SK-N-SH (cell line): ENCODE measurements at regions not wholly inside any gene's neighbourhood (a gene's known extent, or its start where the extent isn't known, plus 50 kb on each side); places are given as distances from the start of the nearest gene placed in this dataset.

Experiments
- CTCF ChIA-PET: fragments of 300-600, 350-600 bp; formaldehyde crosslinking; extraction: SDS; loops from one replicate; lab custom pipeline; 2021; lab: Yijun Ruan, JAX
- POLR2A ChIA-PET: fragments of 350-600 bp; sonication (Branson Sonifier 250); formaldehyde crosslinking; extraction: SDS; loops from one replicate; lab custom pipeline; 2020; ENCODE audit warnings: antibody characterized with exemption, inconsistent platforms; lab: Yijun Ruan, JAX
- DNase-seq: peaks from one replicate; pipeline ENCODE4 v3.0.0; 2012
- H2AFZ ChIP-seq: fragments of 200-600 bp; sonication (generic); 2 replicates; pipeline ENCODE4 v1.8.1; 2016; ENCODE audit warnings: antibody characterized with exemption, mild to moderate bottlenecking, low read depth
- H3F3A ChIP-seq: fragments of 200-600 bp; sonication (generic); replicated peaks from 2 replicates; pipeline ENCODE3; 2016; ENCODE audit warnings: antibody characterized with exemption, mild to moderate bottlenecking; ENCODE audit not compliant: insufficient read depth
- H3K27ac ChIP-seq, 2 experiments: fragments of 200-500 bp in 1 of 2; fragments of 200-600 bp in 1 of 2; sonication (Bioruptor generic) in 1 of 2; sonication (generic), shearing (Covaris generic) in 1 of 2; 2 replicates each; pipeline versions ENCODE4 v1.5.1 to v1.6.1; 2014 to 2016; ENCODE audit warnings: low read depth in 2 of 2, inconsistent platforms in 1 of 2, low read length in 1 of 2, mild to moderate bottlenecking in 1 of 2, mixed read lengths in 1 of 2
- H3K27me3 ChIP-seq: fragments of 200-600 bp; sonication (generic), shearing (Covaris generic); 2 replicates; pipeline ENCODE4 v1.6.1; 2016; ENCODE audit warnings: mixed run types; ENCODE audit not compliant: insufficient read depth
- H3K36me3 ChIP-seq, 2 experiments: fragments of 200-500 bp in 1 of 2; fragments of 200-600 bp in 1 of 2; sonication (Bioruptor generic) in 1 of 2; sonication (generic) in 1 of 2; replicated peaks in 1 of 2; 2 replicates each; pipeline versions ENCODE3 to v1.5.1; 2014 to 2016; ENCODE audit warnings: low read length in 1 of 2, mild to moderate bottlenecking in 1 of 2; ENCODE audit not compliant: insufficient read depth in 2 of 2, control insufficient read depth in 1 of 2
- H3K4me1 ChIP-seq, 2 experiments: fragments of 200-500 bp in 1 of 2; fragments of 200-600 bp in 1 of 2; sonication (Bioruptor generic) in 1 of 2; sonication (generic), shearing (Covaris generic) in 1 of 2; 2 replicates each; pipeline versions ENCODE4 v1.5.1 to v1.6.1; 2014 to 2016; ENCODE audit warnings: low read depth in 1 of 2, low read length in 1 of 2, mixed run types in 1 of 2; ENCODE audit not compliant: insufficient read depth in 2 of 2, control insufficient read depth in 1 of 2
- H3K4me2 ChIP-seq: fragments of 200-600 bp; sonication (generic), shearing (Covaris generic); 2 replicates; pipeline ENCODE4 v1.6.1; 2017; ENCODE audit warnings: mixed run types
- H3K4me3 ChIP-seq, 2 experiments: fragments of 200-500 bp in 1 of 2; fragments of 200-600 bp in 1 of 2; sonication (Bioruptor generic) in 1 of 2; sonication (generic), shearing (Covaris generic) in 1 of 2; 2 replicates each; pipeline versions ENCODE4 v1.5.1 to v1.8.1; 2014 to 2016; ENCODE audit warnings: low read depth in 2 of 2, inconsistent platforms in 1 of 2, low read length in 1 of 2, mild to moderate bottlenecking in 1 of 2, mixed read lengths in 1 of 2, moderate library complexity in 1 of 2
- H3K79me2 ChIP-seq: fragments of 200-600 bp; sonication (generic); 2 replicates; pipeline ENCODE4 v1.8.1; 2017; ENCODE audit warnings: mild to moderate bottlenecking; ENCODE audit not compliant: insufficient read depth
- H3K9ac ChIP-seq: fragments of 200-600 bp; sonication (generic); 2 replicates; pipeline ENCODE4 v1.6.1; 2017; ENCODE audit warnings: mixed run types
- H3K9me2 ChIP-seq: fragments of 200-600 bp; sonication (generic); 2 replicates; pipeline ENCODE4 v1.6.1; 2017; ENCODE audit warnings: mixed run types
- H3K9me3 ChIP-seq: fragments of 200-600 bp; sonication (generic); 2 replicates; pipeline ENCODE4 v1.6.1; 2017; ENCODE audit warnings: mixed run types, mild to moderate bottlenecking, moderate library complexity
- H4K20me1 ChIP-seq: fragments of 200-600 bp; sonication (generic); 2 replicates; pipeline ENCODE4 v1.6.1; 2017; ENCODE audit warnings: mild to moderate bottlenecking, mixed run types; ENCODE audit not compliant: insufficient read depth
- FOXJ3 ChIP-seq: sonication (generic); formaldehyde crosslinking; IDR thresholded peaks from 2 replicates; pipeline ENCODE4 v1.5.1; 2020; ENCODE audit warnings: mild to moderate bottlenecking, missing genetic modification reagents
- GABPA ChIP-seq: IDR thresholded peaks from 2 replicates; pipeline ENCODE4 v1.4.0; 2012; ENCODE audit warnings: low read depth, mild to moderate bottlenecking
- GATA2 ChIP-seq: sonication (generic); formaldehyde crosslinking; IDR thresholded peaks from 2 replicates; pipeline ENCODE4 v1.5.0; 2020; ENCODE audit warnings: mild to moderate bottlenecking, missing genetic modification reagents
- JUND ChIP-seq: IDR thresholded peaks from 2 replicates; pipeline ENCODE4 v1.4.0; 2012
- MXI1 ChIP-seq: IDR thresholded peaks from 2 replicates; pipeline ENCODE4 v1.6.1; 2012; ENCODE audit warnings: mild to moderate bottlenecking, low read depth, low read length, improper control_type of control experiment
- NFIC ChIP-seq: IDR thresholded peaks from 2 replicates; pipeline ENCODE4 v1.4.0; 2012; ENCODE audit warnings: borderline replicate concordance
- NRF1 ChIP-seq: IDR thresholded peaks from 2 replicates; pipeline ENCODE4 v1.6.1; 2012; ENCODE audit warnings: low read depth, mild to moderate bottlenecking, low read length
- POLR2AphosphoS5 ChIP-seq: IDR thresholded peaks from 2 replicates; pipeline ENCODE4 v1.6.1; 2012; ENCODE audit warnings: low read depth, low read length
- SIN3A ChIP-seq: IDR thresholded peaks from 2 replicates; pipeline ENCODE4 v1.6.1; 2012; ENCODE audit warnings: low read depth, mild to moderate bottlenecking, low read length, moderate library complexity, borderline replicate concordance
- TAF1 ChIP-seq: IDR thresholded peaks from 2 replicates; pipeline ENCODE4 v1.6.1; 2012; ENCODE audit warnings: low read depth, mild to moderate bottlenecking, low read length, moderate library complexity, borderline replicate concordance
- TEAD4 ChIP-seq: IDR thresholded peaks from 2 replicates; pipeline ENCODE4 v1.4.0; 2012; ENCODE audit warnings: mild to moderate bottlenecking, borderline replicate concordance; ENCODE audit not compliant: insufficient read depth
- WGBS: methylation state at CpG from one replicate; pipeline ENCODE4 v1.1.6; 2017; ENCODE audit warnings: low lambda C conversion rate; 5-methylcytosine and 5-hydroxymethylcytosine counted together
- TF ChIP-seq, protein P1 (sequence below): IDR thresholded peaks from 2 replicates; pipeline ENCODE4 v1.6.1; 2012; ENCODE audit warnings: mild to moderate bottlenecking, low read depth, low read length, moderate library complexity
- TF ChIP-seq, protein P2 (sequence below): IDR thresholded peaks from 2 replicates; pipeline ENCODE4 v1.4.0; 2012; ENCODE audit warnings: low read depth, borderline replicate concordance
- TF ChIP-seq, protein P3 (sequence below): fragments of 200-600 bp; sonication (generic); IDR thresholded peaks from 2 replicates; pipeline ENCODE4 v1.6.1; 2017; ENCODE audit warnings: antibody characterized with exemption, mild to moderate bottlenecking, moderate library complexity
- TF ChIP-seq, protein P4 (sequence below): IDR thresholded peaks from 2 replicates; pipeline ENCODE4 v1.4.0; 2012; ENCODE audit warnings: low read depth
- TF ChIP-seq, protein P5 (sequence below): fragments of 150-350 bp; IDR thresholded peaks from 2 replicates; pipeline ENCODE4 v1.6.1; 2016; ENCODE audit warnings: mild to moderate bottlenecking, low read depth, low read length
- TF ChIP-seq, protein P6 (sequence below): IDR thresholded peaks from 2 replicates; pipeline ENCODE4 v1.4.0; 2012; ENCODE audit warnings: low read depth, borderline replicate concordance

DNA sequence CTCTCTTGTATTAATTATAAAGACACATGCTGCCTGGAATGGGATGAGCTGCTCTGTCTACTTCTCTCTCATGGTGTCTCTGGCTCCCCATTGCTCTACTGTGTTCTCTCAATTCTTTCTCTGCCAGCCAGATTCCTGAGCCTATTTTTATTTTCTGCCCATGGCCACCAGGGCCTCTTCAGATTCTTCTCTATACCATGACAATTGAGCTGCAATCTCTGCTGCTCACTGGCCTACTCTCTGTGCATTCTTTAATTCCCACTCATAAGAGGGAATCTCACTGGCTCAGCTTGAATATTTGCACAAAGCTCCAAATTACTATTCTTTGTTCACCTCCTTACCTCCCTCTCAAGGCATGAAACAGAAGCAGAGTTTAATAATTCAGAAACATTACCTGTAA is 161.4 kb upstream of the GULP1 start (continued):
- TF ChIP-seq NFIC: no peak

DNA sequence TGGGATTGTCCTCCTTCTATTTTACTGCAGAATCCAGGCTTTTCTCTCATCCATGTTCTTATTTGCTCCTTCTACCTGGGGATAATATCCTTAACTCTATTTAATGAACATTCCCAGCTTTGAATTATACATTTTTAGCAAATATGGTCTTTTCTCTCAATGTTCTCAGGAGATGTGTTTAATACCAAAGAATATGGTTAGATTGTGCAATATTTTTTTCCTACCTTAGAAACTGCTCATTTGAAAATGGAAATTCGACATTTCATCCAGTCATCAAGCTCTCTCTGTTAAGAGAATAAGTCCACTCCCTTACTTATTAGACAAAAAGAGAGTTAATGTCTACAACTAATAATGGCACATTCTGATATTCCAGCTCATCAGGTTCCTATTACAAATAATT is 160.4 kb upstream of the GULP1 start:
- H3K4me3 ChIP-seq: no peak overlapping the region
- POLR2A ChIA-PET: no interaction called here
- H3K4me1 ChIP-seq: no peaks in the 10 kb centered on the region; a peak in 2 of 4 replicates
- no peaks in the 10 kb centered on the region for H3K79me2 ChIP-seq
- H3K36me3 ChIP-seq: no peaks in the 10 kb centered on the region
- H3F3A ChIP-seq: no peaks in the 10 kb centered on the region
- no peak overlapping the region for H3K27ac ChIP-seq
- H3K9me3 ChIP-seq: no peaks in the 10 kb centered on the region
- H4K20me1 ChIP-seq: no peaks in the 10 kb centered on the region
- no peak overlapping the region for H3K4me2 ChIP-seq
- H3K9ac ChIP-seq: no peak overlapping the region
- H3K9me2 ChIP-seq: no peaks in the 10 kb centered on the region
- TF ChIP-seq SIN3A (no peak), TAF1 (no peak), JUND (no peak), MXI1 (no peak), POLR2AphosphoS5 (no peak), GATA2 (no peak), FOXJ3 (CRISPR knock-in tag) (no peak), NRF1 (no peak), GABPA (no peak), NFIC (no peak), TEAD4 (no peak)
- TF ChIP-seq, protein P1, sequence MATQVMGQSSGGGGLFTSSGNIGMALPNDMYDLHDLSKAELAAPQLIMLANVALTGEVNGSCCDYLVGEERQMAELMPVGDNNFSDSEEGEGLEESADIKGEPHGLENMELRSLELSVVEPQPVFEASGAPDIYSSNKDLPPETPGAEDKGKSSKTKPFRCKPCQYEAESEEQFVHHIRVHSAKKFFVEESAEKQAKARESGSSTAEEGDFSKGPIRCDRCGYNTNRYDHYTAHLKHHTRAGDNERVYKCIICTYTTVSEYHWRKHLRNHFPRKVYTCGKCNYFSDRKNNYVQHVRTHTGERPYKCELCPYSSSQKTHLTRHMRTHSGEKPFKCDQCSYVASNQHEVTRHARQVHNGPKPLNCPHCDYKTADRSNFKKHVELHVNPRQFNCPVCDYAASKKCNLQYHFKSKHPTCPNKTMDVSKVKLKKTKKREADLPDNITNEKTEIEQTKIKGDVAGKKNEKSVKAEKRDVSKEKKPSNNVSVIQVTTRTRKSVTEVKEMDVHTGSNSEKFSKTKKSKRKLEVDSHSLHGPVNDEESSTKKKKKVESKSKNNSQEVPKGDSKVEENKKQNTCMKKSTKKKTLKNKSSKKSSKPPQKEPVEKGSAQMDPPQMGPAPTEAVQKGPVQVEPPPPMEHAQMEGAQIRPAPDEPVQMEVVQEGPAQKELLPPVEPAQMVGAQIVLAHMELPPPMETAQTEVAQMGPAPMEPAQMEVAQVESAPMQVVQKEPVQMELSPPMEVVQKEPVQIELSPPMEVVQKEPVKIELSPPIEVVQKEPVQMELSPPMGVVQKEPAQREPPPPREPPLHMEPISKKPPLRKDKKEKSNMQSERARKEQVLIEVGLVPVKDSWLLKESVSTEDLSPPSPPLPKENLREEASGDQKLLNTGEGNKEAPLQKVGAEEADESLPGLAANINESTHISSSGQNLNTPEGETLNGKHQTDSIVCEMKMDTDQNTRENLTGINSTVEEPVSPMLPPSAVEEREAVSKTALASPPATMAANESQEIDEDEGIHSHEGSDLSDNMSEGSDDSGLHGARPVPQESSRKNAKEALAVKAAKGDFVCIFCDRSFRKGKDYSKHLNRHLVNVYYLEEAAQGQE: no peak
- TF ChIP-seq, protein P2, sequence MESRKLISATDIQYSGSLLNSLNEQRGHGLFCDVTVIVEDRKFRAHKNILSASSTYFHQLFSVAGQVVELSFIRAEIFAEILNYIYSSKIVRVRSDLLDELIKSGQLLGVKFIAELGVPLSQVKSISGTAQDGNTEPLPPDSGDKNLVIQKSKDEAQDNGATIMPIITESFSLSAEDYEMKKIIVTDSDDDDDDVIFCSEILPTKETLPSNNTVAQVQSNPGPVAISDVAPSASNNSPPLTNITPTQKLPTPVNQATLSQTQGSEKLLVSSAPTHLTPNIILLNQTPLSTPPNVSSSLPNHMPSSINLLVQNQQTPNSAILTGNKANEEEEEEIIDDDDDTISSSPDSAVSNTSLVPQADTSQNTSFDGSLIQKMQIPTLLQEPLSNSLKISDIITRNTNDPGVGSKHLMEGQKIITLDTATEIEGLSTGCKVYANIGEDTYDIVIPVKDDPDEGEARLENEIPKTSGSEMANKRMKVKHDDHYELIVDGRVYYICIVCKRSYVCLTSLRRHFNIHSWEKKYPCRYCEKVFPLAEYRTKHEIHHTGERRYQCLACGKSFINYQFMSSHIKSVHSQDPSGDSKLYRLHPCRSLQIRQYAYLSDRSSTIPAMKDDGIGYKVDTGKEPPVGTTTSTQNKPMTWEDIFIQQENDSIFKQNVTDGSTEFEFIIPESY: no peak
- TF ChIP-seq, protein P3, sequence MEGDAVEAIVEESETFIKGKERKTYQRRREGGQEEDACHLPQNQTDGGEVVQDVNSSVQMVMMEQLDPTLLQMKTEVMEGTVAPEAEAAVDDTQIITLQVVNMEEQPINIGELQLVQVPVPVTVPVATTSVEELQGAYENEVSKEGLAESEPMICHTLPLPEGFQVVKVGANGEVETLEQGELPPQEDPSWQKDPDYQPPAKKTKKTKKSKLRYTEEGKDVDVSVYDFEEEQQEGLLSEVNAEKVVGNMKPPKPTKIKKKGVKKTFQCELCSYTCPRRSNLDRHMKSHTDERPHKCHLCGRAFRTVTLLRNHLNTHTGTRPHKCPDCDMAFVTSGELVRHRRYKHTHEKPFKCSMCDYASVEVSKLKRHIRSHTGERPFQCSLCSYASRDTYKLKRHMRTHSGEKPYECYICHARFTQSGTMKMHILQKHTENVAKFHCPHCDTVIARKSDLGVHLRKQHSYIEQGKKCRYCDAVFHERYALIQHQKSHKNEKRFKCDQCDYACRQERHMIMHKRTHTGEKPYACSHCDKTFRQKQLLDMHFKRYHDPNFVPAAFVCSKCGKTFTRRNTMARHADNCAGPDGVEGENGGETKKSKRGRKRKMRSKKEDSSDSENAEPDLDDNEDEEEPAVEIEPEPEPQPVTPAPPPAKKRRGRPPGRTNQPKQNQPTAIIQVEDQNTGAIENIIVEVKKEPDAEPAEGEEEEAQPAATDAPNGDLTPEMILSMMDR: no peak
- TF ChIP-seq, protein P4, sequence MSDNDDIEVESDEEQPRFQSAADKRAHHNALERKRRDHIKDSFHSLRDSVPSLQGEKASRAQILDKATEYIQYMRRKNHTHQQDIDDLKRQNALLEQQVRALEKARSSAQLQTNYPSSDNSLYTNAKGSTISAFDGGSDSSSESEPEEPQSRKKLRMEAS: no peak
- TF ChIP-seq, protein P5, sequence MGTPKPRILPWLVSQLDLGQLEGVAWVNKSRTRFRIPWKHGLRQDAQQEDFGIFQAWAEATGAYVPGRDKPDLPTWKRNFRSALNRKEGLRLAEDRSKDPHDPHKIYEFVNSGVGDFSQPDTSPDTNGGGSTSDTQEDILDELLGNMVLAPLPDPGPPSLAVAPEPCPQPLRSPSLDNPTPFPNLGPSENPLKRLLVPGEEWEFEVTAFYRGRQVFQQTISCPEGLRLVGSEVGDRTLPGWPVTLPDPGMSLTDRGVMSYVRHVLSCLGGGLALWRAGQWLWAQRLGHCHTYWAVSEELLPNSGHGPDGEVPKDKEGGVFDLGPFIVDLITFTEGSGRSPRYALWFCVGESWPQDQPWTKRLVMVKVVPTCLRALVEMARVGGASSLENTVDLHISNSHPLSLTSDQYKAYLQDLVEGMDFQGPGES: no peak
- TF ChIP-seq, protein P6, sequence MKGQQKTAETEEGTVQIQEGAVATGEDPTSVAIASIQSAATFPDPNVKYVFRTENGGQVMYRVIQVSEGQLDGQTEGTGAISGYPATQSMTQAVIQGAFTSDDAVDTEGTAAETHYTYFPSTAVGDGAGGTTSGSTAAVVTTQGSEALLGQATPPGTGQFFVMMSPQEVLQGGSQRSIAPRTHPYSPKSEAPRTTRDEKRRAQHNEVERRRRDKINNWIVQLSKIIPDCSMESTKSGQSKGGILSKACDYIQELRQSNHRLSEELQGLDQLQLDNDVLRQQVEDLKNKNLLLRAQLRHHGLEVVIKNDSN: no peak
- WGBS: 61% methylated on average over 1 of the region's 1 CpG
- no peak overlapping the region for H2AFZ ChIP-seq
- no peak for DNase-seq
- CTCF ChIA-PET: interaction anchor here (0.8 to 1.4 kb wide), 5 partner anchors 8 to 20 kb away, joined by 3 to 4 read pairs (median 3); no protein-coding TSS in a partner anchor
- no peaks in the 10 kb centered on the region for H3K27me3 ChIP-seq
